SHP77 (cell line): ENCODE measurements at regions not wholly inside any gene's neighbourhood (a gene's known extent, or its start where the extent isn't known, plus 50 kb on each side); places are given as distances from the start of the nearest gene placed in this dataset.
"Not testable (repeated sequence)": the region's sequence is repeated elsewhere in the genome, so short reads cannot be mapped to it uniquely, and the experiment has no call there.

Source experiments
- DNase-seq, 2 experiments: peaks; one replicate each; lab custom pipeline; 2025; lab: John Stamatoyannopoulos, UW

DNA sequence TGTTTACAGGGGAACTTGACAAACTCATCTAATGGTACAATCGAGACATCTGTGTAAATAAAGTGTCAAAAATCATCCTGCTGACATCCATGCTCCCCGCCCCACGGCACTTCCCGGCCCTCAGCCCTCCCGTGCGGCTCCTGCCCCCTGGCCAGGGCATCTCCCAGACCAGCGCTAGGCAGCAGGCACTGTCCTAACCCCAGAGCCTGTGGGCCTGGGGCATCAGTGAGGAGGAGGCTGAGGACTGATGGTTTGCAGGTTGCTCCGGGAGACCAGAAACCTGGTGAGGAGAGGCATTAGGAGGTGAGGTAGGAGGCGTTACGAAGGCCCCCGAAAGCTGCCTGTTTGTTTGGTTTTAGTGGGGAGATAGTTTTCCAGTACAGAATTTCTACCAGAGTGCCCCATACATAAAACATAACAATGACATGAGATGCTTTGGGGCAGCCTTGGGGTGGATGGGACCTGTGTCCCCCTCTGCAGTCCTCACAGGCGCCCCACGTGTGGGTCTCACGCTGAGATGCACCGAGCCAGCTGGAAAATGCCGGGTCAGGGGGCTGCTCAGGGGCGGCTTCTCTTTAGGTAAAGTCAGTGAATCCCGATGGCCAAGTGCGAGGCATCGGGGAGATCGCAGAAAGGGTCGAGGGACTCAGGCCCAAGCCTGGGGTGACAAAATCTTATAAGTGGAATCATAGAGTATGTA is 114.2 kb downstream of the RTP5 start:
- no peak for DNase-seq

GRCh38 chr2:241984271-241984655 is 114.7 kb downstream of the RTP5 start:
- no peak for DNase-seq

- no peak for DNase-seq
Observed at GRCh38 chr2:241984658-241985057, 115.1 kb downstream of the RTP5 start.

DNA sequence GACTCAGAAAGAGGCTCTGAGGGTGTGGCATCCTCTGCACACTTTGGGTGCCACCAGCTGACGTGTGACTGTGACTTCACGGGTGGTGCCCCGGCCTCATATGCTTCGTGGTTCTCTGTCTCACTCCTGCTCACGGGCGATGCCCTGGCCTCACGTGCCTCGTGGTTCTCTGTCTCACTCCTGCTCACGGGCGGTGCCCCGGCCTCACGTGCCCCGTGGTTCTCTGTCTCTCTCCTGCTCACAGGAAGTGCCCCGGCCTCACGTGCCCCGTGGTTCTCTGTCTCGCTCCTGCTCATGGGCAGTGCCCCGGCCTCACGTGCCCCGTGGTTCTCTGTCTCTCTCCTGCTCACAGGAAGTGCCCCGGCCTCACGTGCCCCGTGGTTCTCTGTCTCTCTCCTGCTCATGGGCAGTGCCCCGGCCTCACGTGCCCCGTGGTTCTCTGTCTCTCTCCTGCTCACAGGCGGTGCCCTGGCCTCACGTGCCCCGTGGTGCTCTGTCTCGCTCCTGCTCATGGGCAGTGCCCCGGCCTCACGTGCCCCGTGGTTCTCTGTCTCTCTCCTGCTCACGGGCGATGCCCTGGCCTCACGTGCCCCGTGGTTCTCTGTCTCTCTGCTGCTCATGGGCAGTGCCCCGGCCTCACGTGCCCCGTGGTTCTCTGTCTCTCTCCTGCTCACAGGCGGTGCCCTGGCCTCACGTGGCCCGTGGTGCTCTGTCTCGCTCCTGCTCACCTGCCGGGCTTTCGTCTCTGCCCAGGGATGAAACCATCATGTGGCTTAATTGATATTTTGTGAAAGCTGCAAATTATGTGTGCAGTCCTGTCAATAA is 115.8 kb downstream of the RTP5 start:
- not testable (repeated sequence) for DNase-seq

GRCh38 chr2:241985986-241986329 is 116.4 kb downstream of the RTP5 start:
- DNase-seq = no peak

DNA sequence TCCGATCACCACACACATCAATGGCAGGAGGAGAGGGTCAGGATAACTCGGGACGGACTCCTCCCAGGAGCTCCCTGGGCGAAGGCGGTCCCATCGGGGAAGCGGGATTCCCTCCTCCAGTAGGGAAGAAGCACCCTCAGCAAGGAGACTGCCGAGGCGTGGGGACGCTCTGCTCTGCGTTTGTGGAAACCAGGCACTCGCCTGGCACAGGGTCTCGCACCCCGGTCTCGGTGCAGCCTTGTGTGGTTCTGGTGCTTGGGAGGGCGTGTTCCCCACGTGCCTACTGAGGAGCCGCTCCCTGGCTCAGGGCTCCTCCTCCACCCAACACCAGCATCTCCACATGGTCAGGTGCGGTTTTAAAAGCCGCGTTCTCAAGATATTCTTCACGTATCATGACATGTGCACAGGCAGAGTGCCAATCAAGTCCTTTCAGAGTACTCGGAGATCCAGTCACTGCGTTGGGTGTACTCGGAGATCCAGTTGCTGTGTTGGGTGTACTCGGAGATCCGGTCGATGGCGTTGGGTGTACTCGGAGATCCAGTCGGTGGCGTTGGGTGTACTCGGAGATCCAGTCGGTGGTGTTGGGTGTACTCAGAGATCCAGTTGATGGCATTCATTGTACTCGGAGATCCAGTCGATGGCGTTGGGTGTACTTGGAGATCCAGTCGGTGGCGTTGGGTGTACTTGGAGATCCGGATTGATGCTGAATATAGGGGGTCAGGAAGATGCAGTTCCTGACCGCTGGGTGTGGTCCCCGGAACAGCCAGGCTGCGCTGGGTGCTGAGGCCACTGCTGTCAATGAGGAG is 117.5 kb downstream of the RTP5 start:
- DNase-seq = no peak

- DNase-seq = no peak
Observed at GRCh38 chr2:241987726-241988125, 118.2 kb downstream of the RTP5 start.

- DNase-seq = no peak
Observed at GRCh38 chr2:241988146-241988545, 118.6 kb downstream of the RTP5 start.

DNA sequence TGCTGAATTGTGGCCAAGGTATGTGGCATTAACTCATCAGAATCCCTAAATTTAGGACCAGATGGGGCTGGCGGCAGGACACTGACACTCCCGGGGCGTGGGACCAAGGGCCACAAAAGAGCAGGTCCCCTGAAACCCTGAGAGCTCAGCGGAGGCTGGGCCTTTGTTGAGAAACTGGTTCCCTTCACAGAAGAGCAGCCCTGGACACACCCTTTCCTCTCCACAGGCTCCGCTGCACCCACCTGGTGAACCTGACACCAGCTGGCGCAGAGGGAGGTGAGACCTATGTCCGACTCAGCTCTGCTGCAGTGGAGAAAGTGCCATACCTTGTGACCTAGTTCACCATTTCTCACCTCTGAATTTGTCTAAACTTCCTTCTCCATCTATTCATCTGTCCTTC is 119.5 kb downstream of the RTP5 start:
- no peak for DNase-seq

- DNase-seq = no peak
Observed at GRCh38 chr2:241990466-241990865, 120.9 kb downstream of the RTP5 start.

DNA sequence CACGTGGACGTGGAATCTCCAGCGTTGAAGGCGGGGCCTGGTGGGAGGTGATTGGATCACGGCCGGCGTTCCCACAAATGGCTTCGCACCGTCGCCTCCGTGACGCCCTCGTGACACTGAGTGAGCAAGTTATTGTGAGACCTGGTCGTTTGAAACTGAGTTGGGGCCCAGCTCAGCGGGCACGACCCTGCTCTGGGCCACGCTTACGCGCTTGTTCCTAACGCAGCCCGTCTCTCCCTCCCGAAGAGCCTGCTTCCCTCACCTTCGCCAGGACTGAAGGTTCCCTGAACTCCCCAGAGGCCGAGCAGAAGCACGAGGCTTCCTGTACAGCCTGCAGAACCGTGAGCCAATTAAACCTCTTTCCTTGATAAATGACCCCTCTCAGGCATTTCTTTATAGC is 121.8 kb downstream of the RTP5 start:
- DNase-seq = no peak

DNA sequence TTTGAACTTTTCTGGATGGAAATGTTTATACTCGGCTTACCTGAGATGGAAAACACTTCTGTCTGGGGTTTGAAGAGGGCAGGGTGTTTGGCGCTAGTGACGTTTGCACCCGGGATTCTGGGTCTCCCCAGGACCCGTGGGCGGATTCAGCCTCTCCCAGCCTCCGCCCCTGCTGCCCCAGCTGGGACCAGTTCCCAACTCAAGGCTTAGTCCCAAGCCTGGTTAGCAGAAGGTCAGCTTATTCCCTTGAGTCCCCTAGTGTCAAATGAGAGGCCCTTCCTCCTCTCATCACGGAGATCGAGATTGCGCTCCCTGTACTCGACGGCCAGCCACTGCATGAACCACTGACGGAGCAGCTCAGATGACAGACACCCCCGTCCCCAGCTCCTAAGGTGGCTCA is 123.2 kb downstream of the RTP5 start:
- no peak for DNase-seq

DNA sequence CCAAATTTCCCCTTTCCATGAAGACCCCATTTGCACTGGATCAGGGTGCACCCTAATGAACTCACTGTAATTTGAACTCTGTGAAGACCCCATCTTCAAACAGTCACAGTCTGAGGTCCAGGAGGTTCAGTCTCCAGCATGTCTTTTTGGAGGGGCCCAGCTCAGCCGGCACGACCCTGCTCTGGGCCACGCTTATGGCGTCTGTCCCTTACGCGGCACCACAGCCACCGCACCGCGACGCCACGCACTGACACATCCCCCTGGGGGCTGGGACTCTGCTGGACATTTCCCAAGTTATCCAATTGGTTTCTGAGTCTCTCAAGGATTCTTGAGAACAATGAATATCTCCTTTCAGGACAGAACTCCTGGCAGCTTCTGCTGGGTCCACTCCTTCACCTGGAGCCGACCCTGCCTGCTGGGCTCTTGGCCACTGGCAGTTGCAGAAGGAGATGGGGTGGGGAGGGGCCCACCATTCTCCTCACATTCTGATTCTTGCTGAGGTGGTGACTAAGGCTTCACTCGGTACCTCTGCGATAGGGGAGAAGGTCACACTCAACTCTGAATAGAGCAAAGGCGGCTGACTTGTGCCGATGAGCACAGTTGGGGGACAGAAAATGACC is 124.0 kb downstream of the RTP5 start:
- no peak for DNase-seq

- DNase-seq = no peak
Observed at GRCh38 chr2:241994086-241994485, 124.6 kb downstream of the RTP5 start.

DNA sequence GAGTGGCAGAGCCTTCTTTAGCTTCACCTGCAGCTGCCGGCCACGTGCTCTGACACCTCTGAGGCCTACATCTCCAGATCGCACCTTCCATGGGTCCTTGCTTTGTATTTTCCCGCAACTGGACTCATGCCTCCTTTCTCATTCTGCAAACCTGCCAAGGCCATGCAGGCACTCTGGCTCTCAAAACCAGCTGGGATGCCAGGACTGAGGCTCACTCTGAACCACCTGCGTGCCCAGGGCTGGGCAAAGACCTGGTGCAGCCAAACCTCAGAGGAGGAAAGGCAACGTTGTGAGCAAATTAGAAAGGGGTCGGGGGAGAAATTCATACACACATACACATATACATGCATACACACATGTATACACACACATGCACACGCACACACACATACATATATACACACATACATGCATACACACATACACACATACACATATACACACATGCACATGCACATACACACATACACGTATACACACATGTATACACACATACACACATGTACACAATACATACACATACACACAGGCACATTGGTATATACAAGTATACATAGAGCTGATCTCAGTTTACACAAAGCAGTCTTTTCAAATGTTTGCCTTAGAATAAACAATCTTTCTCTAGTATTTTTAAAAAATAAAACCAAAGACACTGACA is 125.2 kb downstream of the RTP5 start:
- no peak for DNase-seq

DNA sequence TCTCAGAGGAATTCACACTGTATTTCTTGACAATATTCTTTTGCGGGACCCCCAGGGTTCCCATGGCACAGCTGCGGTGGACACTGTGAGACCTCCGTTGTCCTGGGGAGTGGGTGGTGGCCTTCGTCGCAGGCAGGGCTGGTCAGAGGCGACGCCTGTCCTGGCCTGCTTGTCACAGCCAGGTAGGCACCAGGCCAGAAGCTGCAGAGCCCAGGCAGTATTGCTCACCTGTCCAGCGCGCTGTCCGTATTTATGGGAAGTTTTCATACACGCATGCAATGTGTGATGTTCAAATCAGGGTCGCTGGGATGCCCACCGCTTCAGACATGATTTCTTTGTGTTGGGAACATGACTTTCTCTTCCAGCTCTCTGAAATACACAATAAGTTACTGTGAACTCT is 126.6 kb downstream of the RTP5 start:
- DNase-seq = no peak

DNA sequence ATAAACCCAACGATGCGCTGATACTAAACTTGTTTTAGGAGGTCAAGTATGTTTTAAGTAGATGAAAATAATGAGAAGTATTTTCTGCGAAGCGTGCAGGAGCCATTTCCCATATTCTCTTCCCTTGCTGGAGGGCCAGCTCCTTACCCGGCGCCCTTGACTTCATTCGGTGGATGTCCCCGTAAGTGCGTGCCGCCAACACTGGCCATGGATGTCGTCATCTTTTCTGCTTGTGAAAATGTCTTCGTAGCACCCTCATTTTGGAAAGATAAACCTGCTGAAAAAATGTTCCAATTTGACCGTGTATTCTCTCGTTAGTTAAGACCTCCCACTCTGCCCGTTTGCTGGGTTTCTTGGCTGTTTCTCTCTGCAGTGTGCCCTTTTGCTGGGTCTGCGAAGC is 127.5 kb downstream of the RTP5 start:
- no peak for DNase-seq

GRCh38 chr2:241999184-241999583 is 129.7 kb downstream of the RTP5 start:
- no peak for DNase-seq

GRCh38 chr2:242001853-242002252 is 132.3 kb downstream of the RTP5 start:
- no peak for DNase-seq

DNA sequence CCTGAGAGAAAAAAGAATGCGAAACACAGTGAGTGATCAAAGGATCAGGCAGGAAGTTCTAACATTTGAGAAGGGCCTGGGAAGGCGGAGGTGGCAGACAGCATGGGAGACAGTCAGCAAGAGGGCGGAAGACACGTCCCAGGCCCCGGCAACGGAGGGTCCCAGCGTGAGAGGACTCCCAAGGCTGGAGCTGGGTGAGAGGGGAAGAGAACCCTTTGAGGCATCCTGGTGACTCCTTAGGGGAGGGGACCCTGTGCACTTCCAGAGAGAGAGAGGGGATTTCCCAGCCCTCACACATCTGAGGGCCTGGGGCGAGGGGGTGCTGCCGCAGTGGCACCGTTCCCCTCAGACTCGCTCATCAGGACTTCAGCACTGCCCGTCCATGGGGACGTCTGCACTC is 133.4 kb downstream of the RTP5 start:
- no peak for DNase-seq

DNA sequence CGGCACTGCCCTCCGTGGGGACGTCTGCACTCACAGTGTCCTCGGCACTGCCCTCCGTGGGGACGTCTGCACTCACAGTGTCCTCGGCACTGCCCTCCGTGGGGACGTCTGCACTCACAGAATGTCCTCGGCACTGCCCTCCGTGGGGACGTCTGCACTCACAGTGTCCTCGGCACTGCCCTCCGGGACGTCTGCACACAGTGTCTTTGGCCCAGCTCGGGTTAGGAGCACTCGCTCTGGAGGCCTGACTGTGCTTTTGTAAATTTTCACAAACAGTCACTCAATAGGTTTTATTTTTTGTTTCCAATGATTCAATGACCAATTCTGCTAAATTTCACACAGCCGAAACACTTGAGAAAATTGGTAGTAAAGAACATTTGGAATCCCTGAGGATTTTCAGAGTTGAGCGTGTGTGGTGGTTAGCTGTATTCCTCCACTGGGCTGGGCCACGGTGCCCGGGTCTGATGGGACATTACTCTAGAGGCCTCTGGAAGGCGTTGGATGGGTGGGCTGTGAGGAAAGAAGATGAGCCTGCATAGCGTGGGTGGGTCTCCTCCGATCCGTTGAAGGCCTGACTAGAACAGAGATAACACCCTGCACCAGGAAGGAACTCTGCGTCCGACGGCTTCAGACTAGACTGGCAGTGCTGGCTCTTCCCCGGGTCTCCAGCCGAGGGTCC is 134.8 kb downstream of the RTP5 start:
- DNase-seq = no peak

DNA sequence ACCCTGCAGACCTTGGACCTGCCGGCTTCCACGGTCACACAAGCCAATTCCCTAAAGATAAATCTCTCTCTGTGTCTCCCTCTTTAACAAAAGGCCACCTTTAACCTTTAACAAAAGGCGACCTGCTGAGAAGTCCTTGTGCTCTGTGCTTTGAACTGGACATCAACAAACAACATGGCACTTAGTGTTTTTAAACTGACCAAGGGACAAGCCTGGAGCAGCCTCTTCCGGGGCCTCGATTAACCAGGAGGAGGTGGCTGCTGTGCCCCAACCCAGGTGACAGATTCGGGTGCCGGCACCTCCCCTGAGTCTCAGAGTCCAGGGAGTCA is 135.3 kb downstream of the RTP5 start:
- no peak for DNase-seq
